ENCODE measurements at regions not wholly inside any gene's neighbourhood (a gene's known extent, or its start where the extent isn't known, plus 50 kb on each side); places are given as distances from the start of the nearest gene placed in this dataset.

DNA sequence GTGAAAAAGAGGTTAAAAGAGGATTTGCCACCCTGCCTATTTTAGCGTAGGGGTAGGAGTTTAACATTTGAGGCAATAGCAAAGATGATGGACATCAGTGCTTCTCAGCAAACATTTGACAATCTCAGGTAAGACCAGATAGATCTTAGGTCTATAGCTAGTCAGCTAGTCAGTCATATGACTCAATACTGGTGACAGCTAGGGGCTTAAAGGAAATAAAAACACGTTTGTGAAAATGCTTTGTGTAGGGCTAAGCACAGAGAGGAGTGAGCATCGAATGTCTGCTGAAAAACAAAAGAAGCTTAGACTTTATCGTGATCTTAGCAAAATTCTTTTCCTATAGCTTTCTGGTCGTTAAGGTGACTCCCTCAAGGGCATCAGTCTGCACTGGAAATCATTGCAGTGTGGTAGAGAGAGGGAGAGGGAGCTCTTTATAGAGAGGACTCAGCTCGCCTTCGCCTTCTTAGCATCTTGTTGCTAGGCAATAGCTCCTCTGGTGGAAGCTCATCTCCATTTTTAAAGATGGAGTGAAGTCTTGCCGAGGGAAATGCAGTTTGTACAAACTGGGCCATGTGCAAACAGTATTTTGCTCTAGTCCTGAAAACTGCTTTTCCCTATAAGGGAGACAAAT, 62.8 kb upstream of the SLC38A11 start:
- Histone ChIP-seq H3K4me2 (replicated peaks; ENCODE audit: extremely low read depth, low read length, poor library complexity, severe bottlenecking) (no peak overlapping the region), H3K36me3 (replicated peaks in 1 of 2; ENCODE audit: control insufficient read depth in 1 of 2, insufficient read depth in 2 of 2, low read length in 2 of 2) (no peaks in the 10 kb centered on the region), H3K4me1 (ENCODE audit: control insufficient read depth in 1 of 2, insufficient read depth in 2 of 2, low read length in 2 of 2) (peaks cover 3 to 9% of the 10 kb centered on the region in 2 donors), H3K4me3 (replicated peaks in 1 of 3; ENCODE audit: low read depth in 2 of 3, low read length in 3 of 3) (no peak overlapping the region), H3K9ac (ENCODE audit: insufficient read depth, low read length, poor library complexity, severe bottlenecking) (no peak overlapping the region), H3K9me3 (replicated peaks in 1 of 2; ENCODE audit: control insufficient read depth in 1 of 2, insufficient read depth in 1 of 2, low read length in 2 of 2) (no peaks in the 10 kb centered on the region), H3K27me3 (ENCODE audit: control insufficient read depth in 2 of 2, insufficient read depth in 2 of 2, low read length in 2 of 2) (no peaks in the 10 kb centered on the region), H2AFZ (ENCODE audit: insufficient read depth, low read depth, low read length, poor library complexity, severe bottlenecking) (no peak overlapping the region), H3K79me2 (ENCODE audit: insufficient read depth, low read length) (no peaks in the 10 kb centered on the region), H4K20me1 (ENCODE audit: insufficient read depth, low read length) (no peaks in the 10 kb centered on the region), H3K27ac (ENCODE audit: low read depth in 1 of 2, low read length in 2 of 2) (no peak overlapping the region)
- H3K9me3 Mint-ChIP-seq, result peaks cover 0 to 1% (median 0%) of the 10 kb centered on the region in 7 donors
- peaks cover 0 to 2% (median 2%) of the 10 kb centered on the region in 3 donors for H3K27me3 Mint-ChIP-seq (ENCODE audit: low read depth in 3 of 3)
- TF ChIP-seq CTCF (IDR thresholded peaks at IDR 0.05), result no peak
- no peak overlapping the region for H3K27ac Mint-ChIP-seq
- intact Hi-C loops (cut with micrococcal nuclease), result no loop called here
- no peak overlapping the region for H3K4me3 Mint-ChIP-seq
- no peak for DNase-seq
- H3K4me1 Mint-ChIP-seq, result peaks cover 5% of the 10 kb centered on the region
- no peaks in the 10 kb centered on the region for H3K36me3 Mint-ChIP-seq
- WGBS (ENCODE audit: insufficient coverage), result 70% methylated on average over 2 of the region's 8 CpGs

DNA sequence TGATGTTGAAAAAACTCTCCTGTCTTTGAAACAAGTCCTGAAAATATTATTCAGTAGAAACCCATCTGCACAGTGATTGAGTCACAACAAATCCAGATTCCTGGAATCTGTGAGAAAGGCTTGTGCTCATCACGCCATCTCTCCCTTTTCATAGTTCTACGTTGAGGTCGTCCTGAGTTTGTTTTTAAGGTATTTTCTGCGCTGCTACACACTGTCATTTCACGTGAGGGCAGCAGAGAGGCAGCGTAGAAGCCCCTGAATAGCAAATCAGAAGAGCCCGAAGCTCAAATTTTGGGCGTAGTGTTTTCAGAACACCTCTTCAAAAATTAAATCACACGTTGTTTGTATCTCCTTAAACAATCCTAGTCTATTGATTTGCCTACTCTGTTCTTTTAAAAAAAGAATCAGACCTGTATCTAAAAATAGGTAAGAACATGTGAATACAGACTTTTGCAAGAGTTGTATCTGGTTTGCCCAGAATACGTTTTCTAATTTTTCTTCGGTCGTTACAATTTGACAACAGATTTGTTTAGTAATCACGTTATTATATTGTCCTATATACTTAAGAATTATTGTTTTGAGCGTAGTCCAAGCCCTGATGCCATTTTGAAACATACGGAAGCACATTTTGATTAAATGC, 61.6 kb upstream of the SLC38A11 start:
- intact Hi-C loops (cut with micrococcal nuclease), result no loop called here
- Mint-ChIP-seq H3K27ac (no peak overlapping the region), H3K36me3 (no peaks in the 10 kb centered on the region), H3K9me3 (peaks cover 0 to 1% (median 0%) of the 10 kb centered on the region in 7 donors), H3K4me1 (peaks cover 5% of the 10 kb centered on the region), H3K4me3 (no peak overlapping the region), H3K27me3 (ENCODE audit: low read depth in 3 of 3) (peaks cover 0 to 2% (median 2%) of the 10 kb centered on the region in 3 donors)
- H3K79me2 ChIP-seq (ENCODE audit: insufficient read depth, low read length), result no peaks in the 10 kb centered on the region
- DNase-seq, result peak in 1 of 3 donors; percentile 1
- no peaks in the 10 kb centered on the region for H3K9me3 ChIP-seq (replicated peaks in 1 of 2; ENCODE audit: control insufficient read depth in 1 of 2, insufficient read depth in 1 of 2, low read length in 2 of 2)
- no peak overlapping the region for H3K9ac ChIP-seq (ENCODE audit: insufficient read depth, low read length, poor library complexity, severe bottlenecking)
- peak; percentile 54 for TF ChIP-seq CTCF (IDR thresholded peaks at IDR 0.05)
- no peaks in the 10 kb centered on the region for H3K27me3 ChIP-seq (ENCODE audit: control insufficient read depth in 2 of 2, insufficient read depth in 2 of 2, low read length in 2 of 2)
- no peaks in the 10 kb centered on the region for H3K36me3 ChIP-seq (replicated peaks in 1 of 2; ENCODE audit: control insufficient read depth in 1 of 2, insufficient read depth in 2 of 2, low read length in 2 of 2)
- H2AFZ ChIP-seq (ENCODE audit: insufficient read depth, low read depth, low read length, poor library complexity, severe bottlenecking), result no peak overlapping the region
- H3K4me1 ChIP-seq (ENCODE audit: control insufficient read depth in 1 of 2, insufficient read depth in 2 of 2, low read length in 2 of 2), result peaks cover 3 to 9% of the 10 kb centered on the region in 2 donors
- H3K27ac ChIP-seq (ENCODE audit: low read depth in 1 of 2, low read length in 2 of 2), result no peak overlapping the region
- WGBS (ENCODE audit: insufficient coverage), result 33% methylated on average over 3 of the region's 15 CpGs
- no peaks in the 10 kb centered on the region for H4K20me1 ChIP-seq (ENCODE audit: insufficient read depth, low read length)
- peak overlapping the region; percentile 21 for H3K4me2 ChIP-seq (replicated peaks; ENCODE audit: extremely low read depth, low read length, poor library complexity, severe bottlenecking)
- H3K4me3 ChIP-seq (replicated peaks in 1 of 3; ENCODE audit: low read depth in 2 of 3, low read length in 3 of 3), result no peak overlapping the region
